Renal pelvis (tissue), 1 donor: ENCODE measurements at regions not wholly inside any gene's neighbourhood (a gene's known extent, or its start where the extent isn't known, plus 50 kb on each side); places are given as distances from the start of the nearest gene placed in this dataset.

ENCODE experiments used
- DNase-seq: peaks from one replicate; pipeline ENCODE4 v3.0.0-alpha.2; 2013

DNA sequence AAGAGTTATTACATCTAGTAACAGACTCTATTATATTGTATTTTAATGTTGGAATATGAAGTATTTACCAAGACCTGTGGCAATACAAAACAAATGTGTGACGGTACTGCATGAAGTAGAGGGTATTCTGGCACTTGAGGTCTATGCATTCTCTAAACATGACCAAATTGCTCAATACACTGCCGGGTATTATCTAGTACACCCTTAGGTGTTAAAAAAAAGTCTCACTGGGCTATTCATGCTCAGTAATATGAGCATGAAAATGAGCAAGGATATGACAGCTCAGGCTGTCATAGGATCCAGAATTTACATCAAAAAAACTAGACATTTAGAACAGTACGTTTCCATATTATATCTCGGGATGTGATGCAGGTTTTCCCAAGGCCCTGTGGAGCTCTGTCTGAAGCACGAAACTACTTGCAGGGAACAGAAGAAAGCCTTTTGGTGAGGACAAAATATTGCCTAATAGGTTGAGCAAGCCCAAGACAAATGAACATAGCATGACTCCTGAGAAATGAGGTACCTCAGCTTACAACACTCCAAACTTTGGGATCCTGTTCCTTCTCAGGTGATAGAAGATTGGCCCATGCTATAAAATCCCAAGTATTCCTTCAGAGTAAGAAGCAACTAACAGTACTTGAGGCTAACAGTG is 74.1 kb upstream of the MAOA start:
- no peak for DNase-seq

DNA sequence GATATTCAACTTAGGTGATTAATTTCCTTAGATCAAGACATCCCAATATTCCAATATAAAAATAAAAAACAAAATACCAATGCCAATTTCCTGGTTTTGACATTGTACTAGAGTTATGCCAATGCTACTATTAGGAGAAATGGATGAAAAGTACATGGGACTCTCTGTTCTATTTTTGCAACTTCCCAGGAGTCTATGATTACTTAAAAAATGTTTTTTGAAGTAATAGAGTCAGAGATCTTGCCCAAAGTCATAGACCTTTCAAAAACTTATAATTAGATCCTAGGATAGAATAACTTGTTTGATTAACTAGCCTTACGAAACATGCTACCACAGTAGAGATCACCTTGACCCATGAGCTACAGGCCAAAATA is 73.6 kb upstream of the MAOA start:
- no peak for DNase-seq

DNA sequence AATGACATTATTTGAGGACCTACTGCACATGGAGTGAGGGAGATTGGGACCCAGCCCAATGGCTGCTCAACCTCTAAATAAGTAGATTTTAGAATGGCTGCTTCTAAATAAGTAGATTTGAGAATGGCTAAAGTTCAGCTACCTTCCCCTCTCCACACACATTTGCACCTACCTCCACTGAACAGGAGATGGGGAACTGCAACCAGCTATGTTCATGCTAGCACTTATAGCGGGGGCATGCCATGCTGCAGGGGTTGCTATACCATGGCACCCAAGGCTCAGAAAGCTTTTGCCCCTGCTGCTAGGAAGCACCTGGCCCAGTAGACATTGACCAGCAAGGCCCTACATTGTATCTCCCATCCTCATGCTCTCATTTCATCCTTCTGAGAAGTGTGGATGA is 70.2 kb upstream of the MAOA start:
- DNase-seq = no peak

DNA sequence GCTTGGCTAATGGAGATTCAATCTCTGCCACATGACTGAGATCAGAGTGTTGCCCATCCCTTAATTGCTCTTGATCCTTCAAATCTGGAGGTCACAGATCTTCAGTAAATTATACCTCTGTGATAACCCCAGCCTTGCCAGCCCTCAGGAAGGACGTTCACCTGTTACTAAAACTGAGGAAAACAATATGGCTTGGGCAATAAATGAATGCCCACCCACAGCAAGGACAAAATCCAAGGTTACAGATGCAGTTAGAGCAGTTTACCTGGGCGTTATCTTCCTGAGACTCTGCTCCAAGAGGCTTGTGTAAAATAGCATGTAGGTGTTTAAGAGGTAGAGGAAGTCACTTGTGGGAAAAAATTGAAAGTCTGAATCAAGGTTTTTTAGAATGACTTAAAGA is 69.3 kb upstream of the MAOA start:
- DNase-seq = no peak

DNA sequence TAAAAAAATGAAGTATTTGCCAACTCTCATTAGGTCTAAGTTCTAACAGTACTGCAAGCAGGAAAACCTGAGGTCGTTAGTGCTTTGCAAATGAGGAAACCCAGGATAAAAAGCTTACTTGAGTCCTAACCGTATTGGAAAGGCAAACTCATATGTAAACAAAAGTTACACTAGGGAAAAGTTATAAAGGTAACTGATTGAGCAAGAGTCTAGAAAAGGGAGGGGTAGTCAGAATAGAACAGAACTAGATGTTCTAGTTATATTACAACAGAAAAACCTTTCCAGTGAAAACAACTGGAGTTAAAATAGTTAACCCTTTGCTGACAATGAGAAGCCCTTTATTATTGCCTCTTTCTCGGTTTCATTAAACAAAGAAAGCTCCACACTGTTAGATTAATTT is 66.4 kb upstream of the MAOA start:
- no peak for DNase-seq

DNA sequence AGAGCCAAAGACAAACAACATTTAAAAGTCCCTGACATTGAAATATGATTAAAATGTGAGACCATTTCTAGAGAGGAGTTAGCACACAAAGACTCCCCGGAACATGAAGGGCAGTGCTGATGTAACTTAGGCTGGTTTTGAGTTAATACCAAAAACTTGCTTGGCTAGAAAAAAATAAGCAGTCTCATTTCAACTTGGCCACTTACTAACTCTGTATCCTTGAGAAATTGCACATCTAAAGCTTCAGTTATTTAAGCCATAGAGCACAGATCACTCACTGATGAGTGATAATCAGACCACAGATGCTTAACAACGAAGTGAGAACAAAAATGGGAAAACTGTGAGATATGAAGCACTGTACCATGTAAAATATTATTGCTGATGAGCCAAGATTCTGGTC is 65.9 kb upstream of the MAOA start:
- no peak for DNase-seq

DNA sequence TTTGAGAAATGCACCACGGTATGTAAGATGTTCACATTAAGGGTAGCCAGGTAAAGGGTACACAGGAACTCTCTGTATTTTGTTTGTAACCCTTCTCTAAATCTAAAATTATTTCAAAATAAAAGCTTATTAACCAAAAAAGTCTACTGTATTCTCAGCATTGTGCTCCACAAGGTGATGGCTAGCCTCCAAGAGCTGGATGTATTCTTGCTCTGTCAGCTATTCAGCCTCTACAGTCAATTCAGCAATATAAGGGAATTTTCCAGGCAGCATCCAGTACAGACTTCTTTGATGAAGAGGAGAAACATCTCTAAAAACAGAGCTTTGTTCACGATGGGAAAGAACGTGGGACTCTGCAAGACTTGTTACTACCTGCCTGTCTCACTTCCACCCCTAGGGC is 63.5 kb upstream of the MAOA start:
- DNase-seq = no peak

DNA sequence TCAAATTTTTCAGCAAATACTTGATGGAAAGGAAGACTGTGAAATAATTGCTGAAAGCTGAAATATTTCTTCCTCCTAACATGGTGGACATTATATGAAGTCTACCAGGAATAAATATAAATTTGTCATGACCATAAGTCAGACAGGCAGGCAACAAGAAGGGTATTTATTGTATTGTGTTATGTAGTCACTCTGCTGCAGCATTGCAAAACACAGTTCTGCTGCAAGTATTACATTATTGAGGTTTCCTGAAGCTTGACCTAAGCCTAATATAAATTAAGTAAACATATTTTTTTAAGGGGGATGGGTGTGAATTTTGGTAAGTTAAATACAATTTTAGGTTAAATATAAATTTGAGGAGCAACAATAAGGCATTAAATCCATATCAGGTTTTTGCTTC is 60.2 kb upstream of the MAOA start:
- DNase-seq = no peak

DNA sequence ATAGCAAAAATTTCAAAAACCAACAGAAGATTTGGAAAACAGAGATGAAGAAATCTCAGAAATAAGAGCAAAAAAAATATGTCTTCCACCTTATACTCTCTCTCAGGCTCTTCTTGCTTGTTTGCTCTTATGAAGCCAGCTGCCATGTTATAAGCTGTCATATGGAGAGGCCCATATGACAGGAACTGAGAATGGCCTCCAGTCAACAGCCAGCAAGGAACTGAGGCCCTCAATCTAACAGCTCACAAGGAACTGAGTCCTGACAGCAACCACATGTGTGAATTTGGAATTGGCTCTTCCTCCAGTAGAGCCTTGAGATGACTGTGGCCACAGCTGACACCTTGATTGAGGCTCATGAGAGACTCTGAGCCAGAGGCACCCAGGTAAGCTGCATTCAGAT is 51.3 kb upstream of the MAOA start:
- no peak for DNase-seq

DNA sequence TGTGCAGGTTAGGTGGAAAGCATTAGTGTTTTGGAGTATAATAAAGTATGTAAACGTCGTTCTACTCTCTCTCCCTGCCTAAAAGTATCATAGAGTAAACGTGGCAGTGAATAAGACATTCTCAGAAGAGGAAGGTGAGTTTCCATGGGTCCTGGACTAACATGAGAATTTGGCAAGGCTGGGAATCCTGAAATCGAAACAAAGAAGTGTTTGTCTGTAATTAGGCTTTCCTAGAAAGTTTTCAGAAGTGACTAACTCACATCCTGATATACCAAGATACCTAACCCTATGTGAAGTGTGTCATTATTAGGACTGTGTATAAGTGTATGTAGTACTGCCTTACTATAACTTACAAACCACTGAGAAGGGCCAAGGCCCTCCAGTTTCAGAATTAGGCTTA is 50.7 kb upstream of the MAOA start:
- DNase-seq = no peak
